DND-41 (cell line): ENCODE measurements at regions not wholly inside any gene's neighbourhood (a gene's known extent, or its start where the extent isn't known, plus 50 kb on each side); places are given as distances from the start of the nearest gene placed in this dataset.

Experiments
- CTCF ChIP-seq: IDR thresholded peaks from 2 replicates; pipeline ENCODE4 v1.5.1; 2012; ENCODE audit warnings: borderline replicate concordance, low read length, moderate library complexity, mild to moderate bottlenecking; ENCODE audit not compliant: poor library complexity, severe bottlenecking; ENCODE audit errors: extremely low read depth
- EZH2 ChIP-seq: IDR thresholded peaks from 3 replicates; pipeline ENCODE4 v1.6.1; 2012; ENCODE audit warnings: borderline replicate concordance, low read depth, mild to moderate bottlenecking, moderate library complexity, low read length, inconsistent platforms; ENCODE audit not compliant: severe bottlenecking

GRCh38 chr14:25136811-25137210, 86.9 kb upstream of the STXBP6 start:
- no peak for TF ChIP-seq CTCF
- no peak for TF ChIP-seq EZH2
